ENCODE measurements at regions not wholly inside any gene's neighbourhood (a gene's known extent, or its start where the extent isn't known, plus 50 kb on each side); places are given as distances from the start of the nearest gene placed in this dataset.

DNA sequence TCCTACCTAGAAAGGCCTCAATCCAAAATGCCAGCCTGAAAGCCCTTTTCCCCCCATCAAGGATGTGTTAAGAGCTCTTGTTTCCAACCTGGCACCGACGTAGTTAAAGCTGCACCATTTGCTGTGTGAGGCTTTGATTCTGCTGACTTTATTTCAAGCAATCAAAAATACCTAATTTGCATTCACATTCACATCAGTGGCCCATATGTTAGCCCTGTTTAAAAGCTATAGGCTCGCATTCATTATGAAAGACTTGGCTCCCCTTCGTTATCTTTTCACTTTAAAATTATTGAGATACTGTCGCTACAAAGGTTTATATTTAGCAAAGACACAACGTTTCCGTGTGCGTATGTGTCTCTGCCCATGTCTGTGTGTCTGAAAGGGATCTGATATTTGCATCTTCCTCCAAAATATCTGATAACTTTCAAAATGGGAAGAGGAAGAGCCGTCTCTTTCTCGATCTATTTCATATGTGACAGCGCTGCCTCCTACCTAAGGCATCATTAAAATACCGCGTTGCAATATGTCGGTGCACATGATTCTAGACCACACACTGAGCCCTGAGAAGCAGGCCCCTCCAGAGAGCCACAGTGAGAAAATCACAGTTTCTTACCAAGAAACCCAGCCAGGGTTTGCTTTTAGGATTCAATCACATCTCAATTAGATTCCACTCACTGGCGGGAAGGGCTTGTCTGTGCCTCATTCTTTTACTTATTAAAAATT lies 57.1 kb upstream of the ITPRID1 start:
- no peak for DNase-seq

DNA sequence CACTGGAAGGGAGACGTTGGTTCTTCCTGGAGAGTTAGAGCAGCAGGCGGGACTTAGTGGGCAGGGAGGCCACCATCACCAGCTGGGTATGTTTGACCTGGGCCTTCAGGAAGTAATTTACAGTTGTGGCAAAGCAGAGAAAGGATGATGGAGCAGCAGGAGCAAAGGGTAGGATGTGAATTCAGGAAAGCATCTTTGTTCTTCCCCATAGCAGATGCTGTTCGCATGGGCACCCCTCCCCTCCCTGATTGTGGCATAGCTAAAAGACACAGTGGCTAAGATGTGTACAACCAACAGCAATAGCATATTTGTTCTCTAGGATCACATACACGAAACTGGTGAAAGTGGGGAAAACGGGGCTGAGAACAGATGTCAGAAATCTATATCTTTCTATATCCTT lies 56.3 kb upstream of the ITPRID1 start:
- DNase-seq = no peak

- DNase-seq = no peak
These were observed 55.7 kb upstream of the ITPRID1 start for GRCh38 chr7:31458203-31458602.

- no peak for DNase-seq
These were observed 51.3 kb upstream of the ITPRID1 start for GRCh38 chr7:31462636-31463035.
